PC-3 (cell line): ENCODE measurements at regions not wholly inside any gene's neighbourhood (a gene's known extent, or its start where the extent isn't known, plus 50 kb on each side); places are given as distances from the start of the nearest gene placed in this dataset.

ENCODE experiments used
- ATAC-seq: fragments of 200-7000 bp; cut with Tn5 transposase; 2 replicates; pipeline ENCODE4 v1.9.1; 2020; ENCODE audit warnings: mild to moderate bottlenecking, moderate library complexity
- BruUV-seq: library from RNA; stranded (reverse); fragments of 400-500 nt; replicated peaks from 2 replicates; lab custom pipeline; 2021; lab: Mats Ljungman, UMichigan
- CTCF ChIA-PET: fragments of 300-600 bp; sonication (Branson Sonifier 250); formaldehyde crosslinking; loops from one replicate; lab custom pipeline; 2022; ENCODE audit warnings: antibody characterized with exemption; lab: Charles Lee
- POLR2A ChIA-PET: fragments of 300-600 bp; sonication (Branson Sonifier 250); formaldehyde crosslinking; loops from one replicate; lab custom pipeline; 2022; ENCODE audit warnings: antibody characterized with exemption; ENCODE audit not compliant: unreplicated experiment; lab: Charles Lee
- DNase-seq: peaks from one replicate; pipeline ENCODE4 v3.0.0-alpha.2; 2015
- H2AFZ ChIP-seq: fragments of 300-600 bp; sonication (generic); 2 replicates; pipeline ENCODE4 v1.6.0; 2016; ENCODE audit warnings: antibody characterized with exemption, low read length
- H3F3A ChIP-seq: fragments of 300-600 bp; sonication (generic); one replicate; pipeline ENCODE4 v1.6.0; 2017; ENCODE audit warnings: antibody characterized with exemption, low read length, control low read depth, mild to moderate bottlenecking; ENCODE audit not compliant: unreplicated experiment
- H3K27ac ChIP-seq: fragments of 300-600 bp; sonication (generic); 2 replicates; pipeline ENCODE4 v1.5.1; 2016; ENCODE audit warnings: mild to moderate bottlenecking, low read length
- H3K27me3 ChIP-seq: fragments of 300-600 bp; sonication (generic); 2 replicates; pipeline ENCODE4 v1.6.1; 2016; ENCODE audit warnings: low read length, mixed read lengths
- H3K36me3 ChIP-seq: fragments of 300-600 bp; sonication (generic); 2 replicates; pipeline ENCODE4 v1.6.1; 2016; ENCODE audit warnings: low read depth, mixed run types, low read length, mixed read lengths
- H3K4me1 ChIP-seq: fragments of 300-600 bp; sonication (generic); 2 replicates; pipeline ENCODE4 v1.5.1; 2016; ENCODE audit warnings: low read length; ENCODE audit not compliant: insufficient read depth
- H3K4me2 ChIP-seq: fragments of 300-600 bp; sonication (generic); 2 replicates; pipeline ENCODE4 v1.6.0; 2016; ENCODE audit warnings: low read length
- H3K4me3 ChIP-seq: fragments of 300-600 bp; sonication (generic); 2 replicates; pipeline ENCODE4 v1.5.1; 2016; ENCODE audit warnings: mild to moderate bottlenecking, low read length, mixed read lengths
- H3K79me2 ChIP-seq: fragments of 300-600 bp; sonication (generic); 2 replicates; pipeline ENCODE4 v1.6.1; 2017; ENCODE audit warnings: low read length, mixed read lengths
- H3K9ac ChIP-seq: fragments of 300-600 bp; sonication (generic); 2 replicates; pipeline ENCODE4 v1.6.0; 2016; ENCODE audit warnings: mild to moderate bottlenecking, low read length
- H3K9me2 ChIP-seq: fragments of 300-600 bp; sonication (generic); replicated peaks from 2 replicates; pipeline ENCODE4 v1.6.1; 2016; ENCODE audit warnings: mixed run types, low read length, mixed read lengths
- H3K9me3 ChIP-seq: fragments of 300-600 bp; sonication (generic); 2 replicates; pipeline ENCODE4 v1.6.1; 2016; ENCODE audit warnings: low read length, mixed read lengths
- H4K20me1 ChIP-seq: fragments of 300-600 bp; sonication (generic); 2 replicates; pipeline ENCODE4 v1.6.1; 2016; ENCODE audit warnings: low read length, mixed read lengths
- CTCF ChIP-seq: fragments of 300-600 bp; sonication (generic); conservative IDR thresholded peaks from 2 replicates; pipeline ENCODE4 v1.5.1; 2017; ENCODE audit warnings: antibody characterized with exemption, low read depth, mild to moderate bottlenecking, low read length
- EZH2 ChIP-seq: fragments of 300-600 bp; sonication (generic); IDR thresholded peaks from one replicate; pipeline ENCODE4 v1.6.1; 2017; ENCODE audit warnings: antibody characterized with exemption, mild to moderate bottlenecking, low read length; ENCODE audit not compliant: unreplicated experiment
- EZH2phosphoT487 ChIP-seq: fragments of 300-600 bp; sonication (generic); IDR thresholded peaks from 2 replicates; pipeline ENCODE4 v1.6.1; 2018; ENCODE audit warnings: mild to moderate bottlenecking, antibody characterized with exemption, low read length, borderline replicate concordance
- intact Hi-C: fragments of 100-400 bp; cut with micrococcal nuclease; formaldehyde crosslinking; loops from 2 replicates; pipeline ENCODE4 v1.9.0; 2023

- Histone ChIP-seq H3K9ac (no peak overlapping the region), H3K27me3 (no peaks in the 10 kb centered on the region), H3K79me2 (no peaks in the 10 kb centered on the region), H3F3A (no peaks in the 10 kb centered on the region), H3K4me2 (no peak overlapping the region), H3K9me2 (no peaks in the 10 kb centered on the region), H3K27ac (no peak overlapping the region), H3K9me3 (no peaks in the 10 kb centered on the region), H3K36me3 (no peaks in the 10 kb centered on the region), H3K4me3 (no peak overlapping the region), H3K4me1 (no peaks in the 10 kb centered on the region), H4K20me1 (no peaks in the 10 kb centered on the region), H2AFZ (no peak overlapping the region)
- TF ChIP-seq EZH2 = no peak
- no peak for TF ChIP-seq CTCF
- no peak for TF ChIP-seq EZH2phosphoT487
- intact Hi-C loops = no loop called here
- no TSS peak for BruUV-seq
- POLR2A ChIA-PET = no interaction called here
- CTCF ChIA-PET = no interaction called here
- ATAC-seq = peak; percentile 51
- peak; percentile 30 for DNase-seq
These were observed 843.7 kb downstream of the CDH11 start for GRCh38 chr16:64278196-64278595.

GRCh38 chr16:64276646-64277045, 845.2 kb downstream of the CDH11 start:
- Histone ChIP-seq H4K20me1 (no peaks in the 10 kb centered on the region), H2AFZ (no peak overlapping the region), H3K4me1 (no peaks in the 10 kb centered on the region), H3K4me2 (no peak overlapping the region), H3K9me2 (no peaks in the 10 kb centered on the region), H3K9ac (no peak overlapping the region), H3F3A (no peaks in the 10 kb centered on the region), H3K9me3 (no peaks in the 10 kb centered on the region), H3K79me2 (no peaks in the 10 kb centered on the region), H3K27ac (no peak overlapping the region), H3K4me3 (no peak overlapping the region), H3K27me3 (no peaks in the 10 kb centered on the region), H3K36me3 (no peaks in the 10 kb centered on the region)
- intact Hi-C loops = no loop called here
- ATAC-seq (no peak), DNase-seq (no peak)
- no TSS peak for BruUV-seq
- ChIA-PET CTCF (no interaction called here), POLR2A (no interaction called here)
- no peak for TF ChIP-seq CTCF
- no peak for TF ChIP-seq EZH2
- TF ChIP-seq EZH2phosphoT487 = no peak

- no peaks in the 10 kb centered on the region for H3K9me3 ChIP-seq
- ChIA-PET CTCF (no interaction called here), POLR2A (interaction anchor here (0.6 kb wide), 1 partner anchor 184 kb away, joined by 3 read pairs; no protein-coding TSS in a partner anchor)
- intact Hi-C loops = no loop called here
- H4K20me1 ChIP-seq = no peaks in the 10 kb centered on the region
- H3K4me3 ChIP-seq = no peak overlapping the region
- H3F3A ChIP-seq = no peaks in the 10 kb centered on the region
- H3K27ac ChIP-seq = no peak overlapping the region
- no peak for DNase-seq
- H3K27me3 ChIP-seq = no peaks in the 10 kb centered on the region
- ATAC-seq = no peak
- no peaks in the 10 kb centered on the region for H3K79me2 ChIP-seq
- TF ChIP-seq EZH2phosphoT487 = no peak
- TF ChIP-seq CTCF = no peak
- no peak for TF ChIP-seq EZH2
- H3K36me3 ChIP-seq = no peaks in the 10 kb centered on the region
- H3K4me2 ChIP-seq = no peak overlapping the region
- no peaks in the 10 kb centered on the region for H3K4me1 ChIP-seq
- no peak overlapping the region for H3K9ac ChIP-seq
- no TSS peak for BruUV-seq
- no peaks in the 10 kb centered on the region for H3K9me2 ChIP-seq
- no peak overlapping the region for H2AFZ ChIP-seq
These were observed 849.8 kb downstream of the CDH11 start for GRCh38 chr16:64272028-64272427.
